Lower lobe of right lung (tissue), 2 donors: ENCODE measurements at regions not wholly inside any gene's neighbourhood (a gene's known extent, or its start where the extent isn't known, plus 50 kb on each side); places are given as distances from the start of the nearest gene placed in this dataset.
"Not testable (repeated sequence)": the region's sequence is repeated elsewhere in the genome, so short reads cannot be mapped to it uniquely, and the experiment has no call there.

Experiments
- ATAC-seq, 2 donors: fragments of 200-7000 bp; cut with Tn5 transposase; one replicate each; pipeline ENCODE4 v1.9.1; 2020 to 2022; ENCODE audit warnings: mild to moderate bottlenecking in 2 of 2, moderate library complexity in 2 of 2
- DNase-seq: peaks from one replicate; pipeline ENCODE4 v3.0.0-alpha.2; 2020
- H3K27ac ChIP-seq: fragments of 200-600 bp; one replicate; pipeline ENCODE4 v1.8.0; 2022
- H3K27me3 ChIP-seq: fragments of 200-600 bp; one replicate; pipeline ENCODE4 v1.8.0; 2022; ENCODE audit warnings: low read depth
- H3K36me3 ChIP-seq: fragments of 200-600 bp; one replicate; pipeline ENCODE4 v1.8.0; 2022; ENCODE audit warnings: mild to moderate bottlenecking
- H3K4me1 ChIP-seq: fragments of 200-600 bp; one replicate; pipeline ENCODE4 v1.8.0; 2022
- H3K4me3 ChIP-seq: fragments of 200-600 bp; one replicate; pipeline ENCODE4 v1.8.0; 2022; ENCODE audit warnings: mild to moderate bottlenecking
- H3K9me3 ChIP-seq: fragments of 200-600 bp; one replicate; pipeline ENCODE4 v1.8.0; 2022
- CTCF ChIP-seq: fragments of 200-600 bp; IDR thresholded peaks from one replicate; pipeline ENCODE4 v1.8.0; 2022; ENCODE audit warnings: antibody characterized with exemption, mild to moderate bottlenecking
- intact Hi-C: fragments of 100-400 bp; cut with DNase I; formaldehyde crosslinking; loops from one replicate; pipeline ENCODE4 v1.11.0; 2022
- donor health status: DM: no; HTN: yes; CAD: no; lungs with severe emphysema.

DNA sequence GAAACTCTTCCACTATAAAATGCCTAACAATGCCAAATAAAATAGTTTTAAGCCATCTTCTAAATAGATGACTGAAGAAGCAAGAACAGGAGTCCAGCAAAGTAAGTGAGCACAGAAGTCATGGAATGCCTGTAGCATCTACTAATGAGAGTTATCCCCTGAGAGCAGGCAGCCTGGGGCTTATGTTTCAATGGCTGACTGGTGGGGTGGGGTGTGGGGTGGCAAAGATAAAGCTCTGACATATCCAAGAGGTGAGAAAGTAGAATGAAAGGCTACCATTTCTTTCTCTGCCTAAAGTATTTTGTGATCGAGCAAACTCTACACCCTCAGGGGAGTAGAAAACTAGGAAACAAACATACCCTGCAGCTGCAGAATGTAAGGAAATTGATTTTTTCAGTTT lies 348.8 kb downstream of the TFAP2B start:
- ATAC-seq (no peak), DNase-seq (no peak)
- no peak for TF ChIP-seq CTCF
- Histone ChIP-seq H3K4me3 (no peak overlapping the region), H3K27me3 (no peaks in the 10 kb centered on the region), H3K9me3 (no peaks in the 10 kb centered on the region), H3K36me3 (no peaks in the 10 kb centered on the region), H3K27ac (no peak overlapping the region), H3K4me1 (no peaks in the 10 kb centered on the region)
- intact Hi-C loops = no loop called here

GRCh38 chr6:51182827-51183226 lies 364.2 kb downstream of the TFAP2B start:
- Histone ChIP-seq H3K4me1 (no peaks in the 10 kb centered on the region), H3K36me3 (no peaks in the 10 kb centered on the region), H3K27ac (no peak overlapping the region), H3K4me3 (no peak overlapping the region), H3K27me3 (no peaks in the 10 kb centered on the region), H3K9me3 (no peaks in the 10 kb centered on the region)
- DNase-seq (no peak), ATAC-seq (no peak)
- intact Hi-C loops = no loop called here
- TF ChIP-seq CTCF = no peak

- Histone ChIP-seq H3K4me1 (no peaks in the 10 kb centered on the region), H3K27me3 (no peaks in the 10 kb centered on the region), H3K4me3 (no peak overlapping the region), H3K9me3 (no peaks in the 10 kb centered on the region), H3K36me3 (no peaks in the 10 kb centered on the region), H3K27ac (no peak overlapping the region)
- intact Hi-C loops = no loop called here
- ATAC-seq (no peak), DNase-seq (no peak)
- no peak for TF ChIP-seq CTCF
Measured at GRCh38 chr6:51184046-51184445, 365.4 kb downstream of the TFAP2B start.

DNA sequence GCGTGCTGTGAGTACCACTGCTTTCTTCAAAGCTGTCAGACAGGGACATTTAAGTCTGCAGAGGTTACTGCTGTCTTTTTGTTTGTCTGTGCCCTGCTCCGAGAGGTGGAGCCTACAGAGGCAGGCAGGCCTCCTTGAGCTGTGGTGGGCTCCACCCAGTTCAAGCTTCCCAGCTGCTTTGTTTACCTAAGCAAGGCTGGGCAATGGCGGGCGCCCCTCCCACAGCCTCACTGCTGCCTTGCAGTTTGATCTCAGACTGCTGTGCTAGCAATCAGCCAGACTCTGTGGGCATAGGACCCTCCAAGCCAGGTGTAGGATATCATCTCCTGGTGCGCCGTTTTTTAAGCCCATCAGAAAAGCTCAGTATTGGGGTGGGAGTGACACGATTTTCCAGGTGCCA lies 374.5 kb downstream of the TFAP2B start:
- H3K9me3 ChIP-seq, DNase-seq, H3K4me3 ChIP-seq, intact Hi-C loops, ATAC-seq, H3K27me3 ChIP-seq, H3K36me3 ChIP-seq, H3K4me1 ChIP-seq, H3K27ac ChIP-seq: not testable (repeated sequence)

DNA sequence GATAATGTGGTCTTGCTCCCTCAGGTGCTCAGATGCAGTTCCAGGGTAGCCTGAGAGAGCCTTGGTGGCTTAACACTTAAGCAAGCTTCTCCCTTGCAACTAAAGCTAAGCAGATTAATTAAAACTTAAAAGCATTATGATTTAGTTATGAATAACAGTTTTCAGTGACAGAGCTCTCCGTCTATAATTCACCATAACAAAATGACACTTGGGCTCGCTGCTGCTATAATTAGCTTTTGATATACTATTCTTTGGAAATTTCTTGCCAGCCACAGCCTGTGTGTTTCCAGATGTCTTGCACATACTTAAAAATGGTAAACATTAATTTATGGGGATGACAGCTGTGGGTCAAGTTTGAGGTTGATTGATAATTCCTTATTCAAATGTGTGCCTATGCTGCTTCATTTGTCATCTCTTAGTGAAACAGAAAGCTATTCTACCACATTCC lies 380.5 kb downstream of the TFAP2B start:
- DNase-seq (no peak), ATAC-seq (no peak)
- H3K27ac ChIP-seq = no peak overlapping the region
- H3K4me3 ChIP-seq = no peak overlapping the region
- H3K9me3 ChIP-seq = no peaks in the 10 kb centered on the region
- no peaks in the 10 kb centered on the region for H3K36me3 ChIP-seq
- intact Hi-C loops = no loop called here
- TF ChIP-seq CTCF = no peak
- no peaks in the 10 kb centered on the region for H3K4me1 ChIP-seq
- H3K27me3 ChIP-seq = no peaks in the 10 kb centered on the region

GRCh38 chr6:51199733-51200260 lies 381.1 kb downstream of the TFAP2B start:
- intact Hi-C loops = no loop called here
- no peak for TF ChIP-seq CTCF
- H3K4me1 ChIP-seq = no peaks in the 10 kb centered on the region
- DNase-seq (no peak), ATAC-seq (no peak)
- no peak overlapping the region for H3K4me3 ChIP-seq
- H3K27ac ChIP-seq = no peak overlapping the region
- no peaks in the 10 kb centered on the region for H3K36me3 ChIP-seq
- H3K9me3 ChIP-seq = no peaks in the 10 kb centered on the region
- H3K27me3 ChIP-seq = no peaks in the 10 kb centered on the region
